Mesendoderm (in vitro differentiated cells): ENCODE measurements at regions not wholly inside any gene's neighbourhood (a gene's known extent, or its start where the extent isn't known, plus 50 kb on each side); places are given as distances from the start of the nearest gene placed in this dataset.

Source experiments
- DNase-seq: peaks from one replicate; pipeline ENCODE4 v3.0.0; 2013
- H2AK5ac ChIP-seq: 2 replicates; pipeline ENCODE4 v1.6.1; 2013; ENCODE audit warnings: low read length, inconsistent platforms
- H2BK120ac ChIP-seq: 2 replicates; pipeline ENCODE4 v1.6.1; 2013; ENCODE audit warnings: low read depth, mild to moderate bottlenecking, low read length, moderate library complexity, mixed read lengths
- H2BK15ac ChIP-seq: replicated peaks from 2 replicates; pipeline ENCODE4 v1.6.1; 2013; ENCODE audit warnings: low read depth, mild to moderate bottlenecking, moderate library complexity
- H2BK5ac ChIP-seq: 2 replicates; pipeline ENCODE4 v1.6.1; 2013; ENCODE audit warnings: low read length, inconsistent platforms
- H3K18ac ChIP-seq: 2 replicates; pipeline ENCODE4 v1.6.1; 2013; ENCODE audit warnings: mild to moderate bottlenecking, low read length, mixed read lengths
- H3K23ac ChIP-seq: one replicate; pipeline ENCODE4 v1.6.1; 2013; ENCODE audit warnings: low read length
- H3K27ac ChIP-seq: 2 replicates; pipeline ENCODE4 v1.5.1; 2013; ENCODE audit warnings: low read depth, mild to moderate bottlenecking, inconsistent platforms, low read length, moderate library complexity
- H3K27me3 ChIP-seq: 2 replicates; pipeline ENCODE4 v1.6.1; 2013; ENCODE audit warnings: low read length, control low read depth, mild to moderate bottlenecking, inconsistent platforms; ENCODE audit not compliant: insufficient read depth, poor library complexity
- H3K36me3 ChIP-seq: 2 replicates; pipeline ENCODE4 v1.6.1; 2013; ENCODE audit warnings: low read length, inconsistent platforms; ENCODE audit not compliant: control insufficient read depth, insufficient read depth
- H3K4ac ChIP-seq: one replicate; pipeline ENCODE4 v1.6.1; 2013; ENCODE audit warnings: low read depth, mild to moderate bottlenecking, low read length, moderate library complexity
- H3K4me1 ChIP-seq: 2 replicates; pipeline ENCODE4 v1.6.1; 2013; ENCODE audit warnings: low read depth, low read length, inconsistent platforms; ENCODE audit not compliant: control insufficient read depth
- H3K4me2 ChIP-seq: 2 replicates; pipeline ENCODE4 v1.6.1; 2013; ENCODE audit warnings: low read length
- H3K4me3 ChIP-seq: 2 replicates; pipeline ENCODE4 v1.5.1; 2013; ENCODE audit warnings: mild to moderate bottlenecking, low read length
- H3K56ac ChIP-seq: one replicate; pipeline ENCODE4 v1.6.1; 2013; ENCODE audit warnings: low read length
- H3K79me1 ChIP-seq: 2 replicates; pipeline ENCODE4 v1.6.1; 2013; ENCODE audit warnings: low read length, inconsistent platforms
- H3K79me2 ChIP-seq: 2 replicates; pipeline ENCODE4 v1.6.1; 2013; ENCODE audit warnings: mild to moderate bottlenecking, low read length; ENCODE audit not compliant: control insufficient read depth, insufficient read depth
- H3K9ac ChIP-seq: 2 replicates; pipeline ENCODE4 v1.6.1; 2013; ENCODE audit warnings: low read length, inconsistent platforms
- H4K5ac ChIP-seq: one replicate; pipeline ENCODE4 v1.6.1; 2013; ENCODE audit warnings: low read length
- H4K8ac ChIP-seq: one replicate; pipeline ENCODE4 v1.6.1; 2013; ENCODE audit warnings: low read depth, mild to moderate bottlenecking, control low read depth, low read length, moderate library complexity
- WGBS: extraction: QIAGEN DNeasy Blood & Tissue Kit; methylation state at CpG from one replicate; pipeline ENCODE4 v1.1.7; 2013; ENCODE audit warnings: low lambda C conversion rate, missing lambda C conversion rate; ENCODE audit not compliant: insufficient coverage; ENCODE audit errors: extremely low coverage; 5-methylcytosine and 5-hydroxymethylcytosine counted together

DNA sequence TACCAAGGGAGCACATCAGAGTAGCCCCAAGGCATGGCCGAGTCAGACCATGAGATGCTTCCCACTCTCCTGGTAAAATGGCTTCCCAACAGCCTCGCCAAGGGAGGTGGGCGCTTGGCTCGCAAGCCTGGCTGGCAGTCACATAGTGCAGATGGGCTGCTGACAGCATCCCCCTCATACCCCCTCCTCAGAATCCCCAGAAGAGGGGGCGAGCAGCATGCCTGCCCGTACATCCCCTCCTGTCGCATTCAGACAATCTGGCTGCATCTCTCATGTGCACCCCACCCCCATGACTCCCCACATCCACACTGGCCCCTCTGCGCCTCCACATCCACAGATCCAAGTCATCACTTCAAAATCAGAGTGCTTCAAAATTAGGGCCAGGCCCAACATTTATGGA lies 54.0 kb upstream of the CES5A start:
- no peak overlapping the region for H3K27ac ChIP-seq
- WGBS: no CpG with 5 or more reads among the region's 8 CpGs

DNA sequence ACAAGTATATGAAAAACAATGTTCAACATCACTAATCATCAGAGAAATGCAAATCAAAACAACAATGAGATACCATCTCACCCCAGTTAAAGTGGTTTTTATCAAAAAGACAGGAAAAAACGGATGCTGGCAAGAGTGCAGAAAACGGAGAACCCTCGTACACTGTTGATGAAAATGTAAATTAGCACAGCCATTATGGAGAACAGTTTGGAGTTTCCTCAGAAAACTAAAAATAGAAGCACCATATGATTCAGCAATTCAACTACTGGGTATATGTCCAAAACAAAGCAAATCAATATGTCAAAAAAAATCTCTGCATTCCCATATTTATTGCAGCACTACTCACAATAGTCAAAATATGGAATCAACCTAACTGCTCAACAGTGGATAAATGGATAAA lies 50.1 kb upstream of the CES5A start:
- H3K4me3 ChIP-seq: no peak overlapping the region
- no peaks in the 10 kb centered on the region for H3K36me3 ChIP-seq
- no peaks in the 10 kb centered on the region for H3K79me1 ChIP-seq
- no peaks in the 10 kb centered on the region for H3K4me1 ChIP-seq
- no peak overlapping the region for H2BK5ac ChIP-seq
- WGBS: no CpG with 5 or more reads among the region's 3 CpGs
- no peak overlapping the region for H3K23ac ChIP-seq
- H3K9ac ChIP-seq: no peak overlapping the region
- H3K79me2 ChIP-seq: no peaks in the 10 kb centered on the region
- no peak overlapping the region for H3K27ac ChIP-seq
- no peak for DNase-seq
- H3K18ac ChIP-seq: no peak overlapping the region
- no peak overlapping the region for H2BK120ac ChIP-seq
- no peak overlapping the region for H4K8ac ChIP-seq
- H3K4ac ChIP-seq: no peak overlapping the region
- no peak overlapping the region for H2BK15ac ChIP-seq
- no peaks in the 10 kb centered on the region for H3K27me3 ChIP-seq
- no peak overlapping the region for H2AK5ac ChIP-seq
- no peak overlapping the region for H3K56ac ChIP-seq
- no peak overlapping the region for H4K5ac ChIP-seq
- no peak overlapping the region for H3K4me2 ChIP-seq

More for the DNA sequence above, 54.0 kb upstream of the CES5A start:
- Histone ChIP-seq H3K36me3 (no peaks in the 10 kb centered on the region), H3K56ac (no peak overlapping the region), H3K79me1 (no peaks in the 10 kb centered on the region), H3K4me3 (no peak overlapping the region), H3K4me2 (no peak overlapping the region), H4K8ac (no peak overlapping the region), H2BK15ac (no peak overlapping the region), H3K23ac (no peak overlapping the region), H2AK5ac (no peak overlapping the region), H2BK120ac (no peak overlapping the region), H3K4ac (no peak overlapping the region), H3K9ac (no peak overlapping the region), H3K79me2 (no peaks in the 10 kb centered on the region), H4K5ac (no peak overlapping the region), H3K27me3 (no peaks in the 10 kb centered on the region), H2BK5ac (no peak overlapping the region), H3K4me1 (no peaks in the 10 kb centered on the region), H3K18ac (no peak overlapping the region)
- DNase-seq: no peak
